ENCODE measurements at regions not wholly inside any gene's neighbourhood (a gene's known extent, or its start where the extent isn't known, plus 50 kb on each side); places are given as distances from the start of the nearest gene placed in this dataset.

DNA sequence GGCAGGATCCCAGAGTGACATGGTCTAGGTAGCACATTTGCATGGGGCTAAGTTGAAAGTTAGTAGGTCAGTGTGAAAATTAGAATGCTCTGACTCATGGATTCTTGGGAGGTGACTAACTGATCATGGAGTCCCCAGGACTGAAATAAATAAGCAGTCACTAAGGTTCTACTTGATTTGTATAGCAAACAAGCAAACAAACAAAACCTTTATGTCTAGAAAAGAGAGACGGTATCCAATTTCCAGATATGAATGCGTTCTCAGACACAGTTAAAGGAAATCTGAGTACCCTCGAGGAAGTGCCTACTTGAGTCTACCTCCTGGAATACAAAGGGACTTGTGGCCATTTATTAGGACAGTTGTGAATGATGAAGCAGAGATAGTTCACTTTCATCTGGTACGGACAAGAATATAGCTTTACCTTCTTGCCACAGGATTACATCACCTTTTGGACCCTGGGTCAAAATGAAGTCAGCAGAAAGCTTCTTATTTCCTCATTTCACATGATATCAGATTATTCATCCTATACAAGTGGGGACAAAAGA, 54.3 kb upstream of the AGPS start:
- TF ChIP-seq, protein P1, sequence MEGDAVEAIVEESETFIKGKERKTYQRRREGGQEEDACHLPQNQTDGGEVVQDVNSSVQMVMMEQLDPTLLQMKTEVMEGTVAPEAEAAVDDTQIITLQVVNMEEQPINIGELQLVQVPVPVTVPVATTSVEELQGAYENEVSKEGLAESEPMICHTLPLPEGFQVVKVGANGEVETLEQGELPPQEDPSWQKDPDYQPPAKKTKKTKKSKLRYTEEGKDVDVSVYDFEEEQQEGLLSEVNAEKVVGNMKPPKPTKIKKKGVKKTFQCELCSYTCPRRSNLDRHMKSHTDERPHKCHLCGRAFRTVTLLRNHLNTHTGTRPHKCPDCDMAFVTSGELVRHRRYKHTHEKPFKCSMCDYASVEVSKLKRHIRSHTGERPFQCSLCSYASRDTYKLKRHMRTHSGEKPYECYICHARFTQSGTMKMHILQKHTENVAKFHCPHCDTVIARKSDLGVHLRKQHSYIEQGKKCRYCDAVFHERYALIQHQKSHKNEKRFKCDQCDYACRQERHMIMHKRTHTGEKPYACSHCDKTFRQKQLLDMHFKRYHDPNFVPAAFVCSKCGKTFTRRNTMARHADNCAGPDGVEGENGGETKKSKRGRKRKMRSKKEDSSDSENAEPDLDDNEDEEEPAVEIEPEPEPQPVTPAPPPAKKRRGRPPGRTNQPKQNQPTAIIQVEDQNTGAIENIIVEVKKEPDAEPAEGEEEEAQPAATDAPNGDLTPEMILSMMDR (IDR thresholded peaks at IDR 0.05; ENCODE audit: borderline replicate concordance, extremely low read depth, low read length, poor library complexity, severe bottlenecking) = no peak
- TF ChIP-seq EZH2 (IDR thresholded peaks at IDR 0.05; ENCODE audit: borderline replicate concordance, low read depth, low read length, severe bottlenecking) = no peak
